Lower leg skin (tissue), 3 donors: ENCODE measurements at regions not wholly inside any gene's neighbourhood (a gene's known extent, or its start where the extent isn't known, plus 50 kb on each side); places are given as distances from the start of the nearest gene placed in this dataset.

Experiments used
- CTCF ChIP-seq, 3 donors: fragments of 450-650 bp; IDR thresholded peaks; one replicate each; pipeline ENCODE4 v1.5.1; 2016; ENCODE audit warnings: antibody characterized with exemption in 3 of 3, mild to moderate bottlenecking in 3 of 3, moderate library complexity in 2 of 3
- POLR2A ChIP-seq, 2 donors: fragments of 450-650 bp; IDR thresholded peaks; one replicate each; pipeline ENCODE4 v1.6.1; 2016 to 2017; ENCODE audit warnings: antibody characterized with exemption in 2 of 2, mild to moderate bottlenecking in 1 of 2, moderate library complexity in 1 of 2

- no peak for TF ChIP-seq CTCF (IDR thresholded peaks at IDR 0.05)
- no peak for TF ChIP-seq POLR2A (IDR thresholded peaks at IDR 0.05)
Measured at GRCh38 chr6:1538369-1538768, 71.3 kb upstream of the FOXC1 start.
